HepG2 (cell line): ENCODE measurements at regions not wholly inside any gene's neighbourhood (a gene's known extent, or its start where the extent isn't known, plus 50 kb on each side); places are given as distances from the start of the nearest gene placed in this dataset.

Experiments
- ATAC-seq: fragments of 200-7000 bp; cut with Tn5 transposase; 3 replicates; pipeline ENCODE4 v1.9.1; 2020; ENCODE audit warnings: mild to moderate bottlenecking, moderate library complexity
- BruUV-seq: library from RNA; stranded (reverse); fragments of 400-500 nt; replicated peaks from 2 replicates; lab custom pipeline; 2021; lab: Mats Ljungman, UMichigan
- CTCF ChIA-PET: fragments of 300-600 bp; formaldehyde crosslinking; extraction: SDS; loops from one replicate; lab custom pipeline; 2021; ENCODE audit warnings: low total read pairs, inconsistent platforms, low intra/inter-chr PET ratio; lab: Yijun Ruan, JAX
- POLR2A ChIA-PET: fragments of 350-600 bp; sonication (Branson Sonifier 250); formaldehyde crosslinking; loops from one replicate; lab custom pipeline; 2020; ENCODE audit warnings: antibody characterized with exemption, inconsistent platforms; lab: Yijun Ruan, JAX
- DNase-seq: peaks from one replicate; pipeline ENCODE4 v3.0.0-alpha.2; 2015; ENCODE audit warnings: low spot score
- FAIRE-seq: peaks from 3 replicates; lab custom pipeline; 2011; peaks lifted over from hg19 to GRCh38; lab: Jason Lieb, UNC
- H2AFZ ChIP-seq: one replicate; pipeline ENCODE4 v1.6.1; 2011; ENCODE audit warnings: low read length, inconsistent platforms
- H3K27ac ChIP-seq: fragments of 300-600 bp; 3 replicates; pipeline ENCODE4 v1.8.0; 2011; ENCODE audit warnings: mixed run types, mild to moderate bottlenecking, mixed read lengths, low read length, inconsistent platforms; ENCODE audit not compliant: insufficient read depth; ENCODE audit errors: extremely low read length
- H3K27me3 ChIP-seq, 2 experiments: fragments of 200-600 bp in 1 of 2; 2 replicates in 1 of 2; 3 replicates in 1 of 2; pipeline versions ENCODE4 v1.6.0 to v1.8.0; 2011; ENCODE audit warnings: low read length in 2 of 2, mild to moderate bottlenecking in 2 of 2, moderate library complexity in 2 of 2, inconsistent platforms in 1 of 2; ENCODE audit not compliant: insufficient read depth in 2 of 2, control insufficient read depth in 1 of 2
- H3K36me3 ChIP-seq, 2 experiments: fragments of 200-600 bp in 1 of 2; replicated peaks in 1 of 2; 2 replicates in 1 of 2; 3 replicates in 1 of 2; pipeline versions ENCODE4 v1.5.1 to v1.8.0; 2011; ENCODE audit warnings: low read length in 2 of 2, inconsistent platforms in 1 of 2; ENCODE audit not compliant: insufficient read depth in 2 of 2, control insufficient read depth in 1 of 2
- H3K4me1 ChIP-seq: 2 replicates; pipeline ENCODE4 v1.5.1; 2012; ENCODE audit warnings: low read length, inconsistent platforms; ENCODE audit not compliant: insufficient read depth
- H3K4me2 ChIP-seq: 2 replicates; pipeline ENCODE4 v1.6.0; 2011; ENCODE audit warnings: low read depth, low read length, inconsistent platforms
- H3K4me3 ChIP-seq, 3 experiments: fragments of 200-600 bp in 1 of 3; sonication (generic), shearing (Covaris generic) in 1 of 3; replicated peaks in 1 of 3; 2 replicates each; pipeline ENCODE4 v1.5.1; 2011 to 2016; ENCODE audit warnings: low read length in 3 of 3, inconsistent platforms in 2 of 3, low read depth in 2 of 3, mild to moderate bottlenecking in 2 of 3, control low read depth in 1 of 3, mixed read lengths in 1 of 3; ENCODE audit not compliant: insufficient read depth in 1 of 3
- H3K79me2 ChIP-seq: one replicate; pipeline ENCODE4 v1.6.1; 2011; ENCODE audit warnings: low read length, inconsistent platforms; ENCODE audit not compliant: insufficient read depth
- H3K9ac ChIP-seq: 2 replicates; pipeline ENCODE4 v1.6.0; 2011; ENCODE audit warnings: mild to moderate bottlenecking, low read depth, low read length, inconsistent platforms; ENCODE audit not compliant: insufficient read depth
- H3K9me3 ChIP-seq: 2 replicates; pipeline ENCODE4 v1.5.1; 2012; ENCODE audit warnings: mild to moderate bottlenecking, low read length
- H4K20me1 ChIP-seq: 2 replicates; pipeline ENCODE4 v1.6.0; 2011; ENCODE audit warnings: inconsistent platforms, mild to moderate bottlenecking, low read length, moderate library complexity; ENCODE audit not compliant: insufficient read depth
- AGO1 ChIP-seq: fragments of 200-400 bp; formaldehyde crosslinking; IDR thresholded peaks from 2 replicates; pipeline ENCODE4 v1.6.1; 2017; ENCODE audit warnings: mild to moderate bottlenecking, low read depth, low read length, moderate library complexity; ENCODE audit not compliant: poor library complexity, severe bottlenecking
- ARID2 ChIP-seq: sonication (generic); formaldehyde crosslinking; IDR thresholded peaks from 2 replicates; pipeline ENCODE4 v1.8.1; 2022; ENCODE audit warnings: mild to moderate bottlenecking, missing genetic modification reagents, borderline replicate concordance
- ATF7 ChIP-seq, 2 experiments: fragments of 450-650 bp in 1 of 2; sonication (generic) in 1 of 2; formaldehyde crosslinking in 1 of 2; IDR thresholded peaks; 2 replicates each; pipeline versions ENCODE4 v1.4.0 to v1.6.1; 2016 to 2020; ENCODE audit warnings: antibody characterized with exemption in 1 of 2, mild to moderate bottlenecking in 1 of 2, missing genetic modification reagents in 1 of 2
- HDAC2 ChIP-seq: sonication (generic); formaldehyde crosslinking; IDR thresholded peaks from 2 replicates; pipeline ENCODE4 v1.4.0; 2020; ENCODE audit warnings: missing genetic modification reagents
- KLF16 ChIP-seq, 2 experiments: sonication (generic) in 1 of 2; formaldehyde crosslinking in 1 of 2; IDR thresholded peaks; 2 replicates each; pipeline versions ENCODE4 v1.6.1 to v1.8.0; 2016 to 2023; ENCODE audit warnings: missing genetic modification reagents in 2 of 2, missing compliant biosample characterization in 1 of 2
- SCMH1 ChIP-seq: sonication (generic); formaldehyde crosslinking; IDR thresholded peaks from 2 replicates; pipeline ENCODE4 v1.9.0; 2021; ENCODE audit warnings: missing genetic modification reagents, mild to moderate bottlenecking, borderline replicate concordance
- ZNF12 ChIP-seq: sonication (generic); formaldehyde crosslinking; IDR thresholded peaks from 2 replicates; pipeline ENCODE4 v1.5.0; 2020; ENCODE audit warnings: missing genetic modification reagents
- ZNF616 ChIP-seq: sonication (generic); formaldehyde crosslinking; IDR thresholded peaks from 2 replicates; pipeline ENCODE4 v1.5.0; 2020; ENCODE audit warnings: low read depth, mild to moderate bottlenecking, missing genetic modification reagents
- ZNF773 ChIP-seq: sonication (generic); formaldehyde crosslinking; IDR thresholded peaks from 2 replicates; pipeline ENCODE4 v1.4.0; 2020; ENCODE audit warnings: missing genetic modification reagents, borderline replicate concordance
- WGBS: methylation state at CpG from one replicate; pipeline ENCODE4 v1.1.6; 2017; ENCODE audit warnings: low lambda C conversion rate; 5-methylcytosine and 5-hydroxymethylcytosine counted together
- in situ Hi-C: cut with HindIII; loops from 2 replicates; pipeline ENCODE4 v1.10.0; 2017; ENCODE audit warnings: low pct_unique_long_range_greater_than_20kb; ENCODE audit not compliant: extremely low pct_ligation_motif_present
- intact Hi-C: fragments of 100-400 bp; cut with micrococcal nuclease; formaldehyde crosslinking; loops from one replicate; pipeline ENCODE4 v1.10.0; 2022; ENCODE audit not compliant: unreplicated experiment
- TF ChIP-seq, protein P1 (sequence below): sonication (generic); formaldehyde crosslinking; IDR thresholded peaks from 2 replicates; pipeline ENCODE4 v1.8.1; 2023; ENCODE audit warnings: mild to moderate bottlenecking, missing genetic modification reagents, borderline replicate concordance
- TF ChIP-seq, protein P2 (sequence below): sonication (generic); formaldehyde crosslinking; IDR thresholded peaks from 2 replicates; pipeline ENCODE4 v1.5.0; 2020; ENCODE audit warnings: mild to moderate bottlenecking, missing genetic modification reagents
- TF ChIP-seq, protein P3 (sequence below): sonication (generic); formaldehyde crosslinking; IDR thresholded peaks from 2 replicates; pipeline ENCODE4 v1.5.0; 2020; ENCODE audit warnings: missing genetic modification reagents

DNA sequence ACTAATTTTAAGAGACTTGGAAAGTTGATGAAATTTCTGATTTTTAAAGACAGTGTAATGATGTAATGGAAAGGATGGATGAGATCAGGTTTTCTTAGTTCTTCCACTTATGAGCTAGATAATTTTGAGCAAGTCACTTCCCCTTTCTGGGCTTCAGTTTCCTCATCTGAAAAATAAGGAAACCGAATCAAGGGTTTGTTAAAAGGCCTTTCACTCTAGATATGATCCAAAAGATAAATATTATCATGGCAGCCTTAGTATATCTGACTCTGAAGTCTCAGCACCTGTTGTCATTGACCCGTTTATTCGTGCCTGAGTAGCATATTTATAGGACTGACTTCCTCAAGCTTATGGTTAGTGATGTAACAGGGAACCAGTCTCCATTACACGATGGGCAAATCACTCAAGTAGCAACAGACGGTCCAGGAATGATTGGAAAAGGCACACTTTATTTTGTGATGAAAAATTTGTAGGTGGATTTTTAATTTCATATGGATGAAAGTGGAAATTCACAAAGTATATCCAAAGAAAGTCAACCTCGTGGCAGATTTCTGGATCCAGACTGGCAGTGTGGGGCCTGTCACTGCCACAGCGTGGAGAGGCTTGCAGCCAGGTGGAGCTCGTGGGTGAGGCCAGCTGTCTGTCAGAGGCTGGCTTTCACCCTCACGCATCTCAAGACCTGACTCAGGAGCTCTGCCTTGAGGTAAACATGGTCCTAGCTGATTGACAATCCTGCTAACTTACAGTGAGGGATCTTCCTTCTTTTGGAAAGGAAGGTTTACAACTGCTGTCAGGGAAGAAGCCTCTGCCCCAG is 137.9 kb upstream of the CXCR4 start:
- ATAC-seq: 0 out of 3 replicates have a peak, but pooled peaks have one; percentile 27
- BruUV-seq: no TSS peak
- Histone ChIP-seq H3K27ac (no peak overlapping the region), H3K36me3 (no peaks in the 10 kb centered on the region), H4K20me1 (no peaks in the 10 kb centered on the region), H3K4me1 (0 out of 2 replicates have a peak, but pooled peaks cover 9% of the 10 kb centered on the region), H3K9me3 (no peaks in the 10 kb centered on the region), H3K9ac (no peak overlapping the region), H3K4me2 (no peak overlapping the region), H3K79me2 (no peaks in the 10 kb centered on the region), H3K4me3 (no peak overlapping the region), H2AFZ (no peak overlapping the region), H3K27me3 (peaks cover 1 to 5% of the 10 kb centered on the region in 2 experiments; a peak in 2 of 5 replicates)
- POLR2A ChIA-PET: no interaction called here
- no peak for FAIRE-seq
- in situ Hi-C loops (no loop called here), intact Hi-C loops (no loop called here)
- WGBS: 5% methylated on average over 9 of the region's 9 CpGs
- CTCF ChIA-PET: no interaction called here
- no peak for DNase-seq
- TF ChIP-seq ZNF12 (CRISPR knock-in tag): no peak
- TF ChIP-seq ARID2 (CRISPR knock-in tag): no peak
- TF ChIP-seq AGO1: no peak
- no peak for TF ChIP-seq KLF16 (CRISPR knock-in tag; IDR thresholded peaks at IDR 0.05)
- peak; percentile 50 for TF ChIP-seq ATF7 (IDR thresholded peaks at IDR 0.05)
- no peak for TF ChIP-seq ATF7 (CRISPR knock-in tag; IDR thresholded peaks at IDR 0.05)

DNA sequence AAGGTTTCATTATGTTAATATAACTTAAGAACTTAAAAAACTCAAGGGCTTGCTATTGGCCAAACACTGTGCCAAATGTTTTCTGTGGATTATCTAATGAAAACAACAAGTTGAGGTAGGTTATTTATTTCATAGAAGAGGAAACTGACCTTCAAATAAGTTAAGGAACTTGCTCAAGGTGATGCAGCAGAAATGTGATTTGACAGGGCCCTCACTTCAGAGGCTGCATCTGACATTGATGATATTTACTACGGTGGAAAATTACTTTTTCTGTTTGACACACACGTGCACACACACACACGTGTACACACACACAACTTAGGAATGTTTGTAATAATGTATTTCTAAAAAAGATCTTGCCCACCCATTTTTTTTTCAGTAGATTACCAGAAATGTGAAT is 137.2 kb upstream of the CXCR4 start:
- no peaks in the 10 kb centered on the region for H3K36me3 ChIP-seq
- intact Hi-C loops: no loop called here
- TF ChIP-seq, protein P1, sequence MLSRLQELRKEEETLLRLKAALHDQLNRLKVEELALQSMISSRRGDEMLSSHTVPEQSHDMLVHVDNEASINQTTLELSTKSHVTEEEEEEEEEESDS (CRISPR knock-in tag): no peak
- TF ChIP-seq, protein P2, sequence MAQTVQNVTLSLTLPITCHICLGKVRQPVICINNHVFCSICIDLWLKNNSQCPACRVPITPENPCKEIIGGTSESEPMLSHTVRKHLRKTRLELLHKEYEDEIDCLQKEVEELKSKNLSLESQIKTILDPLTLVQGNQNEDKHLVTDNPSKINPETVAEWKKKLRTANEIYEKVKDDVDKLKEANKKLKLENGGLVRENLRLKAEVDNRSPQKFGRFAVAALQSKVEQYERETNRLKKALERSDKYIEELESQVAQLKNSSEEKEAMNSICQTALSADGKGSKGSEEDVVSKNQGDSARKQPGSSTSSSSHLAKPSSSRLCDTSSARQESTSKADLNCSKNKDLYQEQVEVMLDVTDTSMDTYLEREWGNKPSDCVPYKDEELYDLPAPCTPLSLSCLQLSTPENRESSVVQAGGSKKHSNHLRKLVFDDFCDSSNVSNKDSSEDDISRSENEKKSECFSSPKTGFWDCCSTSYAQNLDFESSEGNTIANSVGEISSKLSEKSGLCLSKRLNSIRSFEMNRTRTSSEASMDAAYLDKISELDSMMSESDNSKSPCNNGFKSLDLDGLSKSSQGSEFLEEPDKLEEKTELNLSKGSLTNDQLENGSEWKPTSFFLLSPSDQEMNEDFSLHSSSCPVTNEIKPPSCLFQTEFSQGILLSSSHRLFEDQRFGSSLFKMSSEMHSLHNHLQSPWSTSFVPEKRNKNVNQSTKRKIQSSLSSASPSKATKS (CRISPR knock-in tag): no peak
- TF ChIP-seq SCMH1 (CRISPR knock-in tag): no peak
- no peak for TF ChIP-seq HDAC2
- no peak for TF ChIP-seq ZNF616 (CRISPR knock-in tag)
- TF ChIP-seq ZNF773 (CRISPR knock-in tag): no peak
- TF ChIP-seq, protein P3, sequence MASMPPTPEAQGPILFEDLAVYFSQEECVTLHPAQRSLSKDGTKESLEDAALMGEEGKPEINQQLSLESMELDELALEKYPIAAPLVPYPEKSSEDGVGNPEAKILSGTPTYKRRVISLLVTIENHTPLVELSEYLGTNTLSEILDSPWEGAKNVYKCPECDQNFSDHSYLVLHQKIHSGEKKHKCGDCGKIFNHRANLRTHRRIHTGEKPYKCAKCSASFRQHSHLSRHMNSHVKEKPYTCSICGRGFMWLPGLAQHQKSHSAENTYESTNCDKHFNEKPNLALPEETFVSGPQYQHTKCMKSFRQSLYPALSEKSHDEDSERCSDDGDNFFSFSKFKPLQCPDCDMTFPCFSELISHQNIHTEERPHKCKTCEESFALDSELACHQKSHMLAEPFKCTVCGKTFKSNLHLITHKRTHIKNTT: no peak
- no peak for DNase-seq
- POLR2A ChIA-PET: no interaction called here
- FAIRE-seq: peak; percentile 30
- no peak overlapping the region for H2AFZ ChIP-seq
- H3K79me2 ChIP-seq: no peaks in the 10 kb centered on the region
- ATAC-seq: no peak
- H4K20me1 ChIP-seq: no peaks in the 10 kb centered on the region
- no peak overlapping the region for H3K27ac ChIP-seq
- H3K27me3 ChIP-seq: peaks cover 1 to 5% of the 10 kb centered on the region in 2 experiments; a peak in 2 of 5 replicates
- in situ Hi-C loops: no loop called here
- no peak overlapping the region for H3K4me2 ChIP-seq
- H3K9ac ChIP-seq: no peak overlapping the region
- no peaks in the 10 kb centered on the region for H3K9me3 ChIP-seq
- 0 out of 2 replicates have a peak, but pooled peaks cover 9% of the 10 kb centered on the region for H3K4me1 ChIP-seq
- no TSS peak for BruUV-seq
- CTCF ChIA-PET: no interaction called here
- 10% methylated on average over 3 of the region's 3 CpGs for WGBS
- no peak overlapping the region for H3K4me3 ChIP-seq
